Colonic mucosa (tissue), 4 donors: ENCODE measurements at regions not wholly inside any gene's neighbourhood (a gene's known extent, or its start where the extent isn't known, plus 50 kb on each side); places are given as distances from the start of the nearest gene placed in this dataset.

Experiments
- DNase-seq: peaks from one replicate; pipeline ENCODE4 v3.0.0-alpha.2; 2020
- H3K27ac ChIP-seq: fragments of 200-600 bp; one replicate; pipeline ENCODE4 v1.8.0; 2021
- H3K27me3 ChIP-seq: fragments of 200-600 bp; one replicate; pipeline ENCODE4 v1.8.0; 2021
- H3K36me3 ChIP-seq: fragments of 200-600 bp; one replicate; pipeline ENCODE4 v1.8.0; 2021
- H3K4me1 ChIP-seq: fragments of 200-600 bp; one replicate; pipeline ENCODE4 v1.8.0; 2021; ENCODE audit warnings: mild to moderate bottlenecking
- H3K4me3 ChIP-seq: fragments of 200-600 bp; one replicate; pipeline ENCODE4 v1.8.0; 2021
- H3K9ac ChIP-seq, 2 donors: one replicate each; pipeline ENCODE4 v1.7.0; 2013; ENCODE audit warnings: control low read depth in 2 of 2, low read depth in 2 of 2, low read length in 2 of 2
- H3K9me3 ChIP-seq: fragments of 200-600 bp; one replicate; pipeline ENCODE4 v1.8.0; 2021
- CTCF ChIP-seq: fragments of 200-600 bp; IDR thresholded peaks from one replicate; pipeline ENCODE4 v1.8.0; 2022; ENCODE audit warnings: antibody characterized with exemption, mild to moderate bottlenecking
- intact Hi-C: fragments of 100-400 bp; cut with DNase I; formaldehyde crosslinking; loops from one replicate; pipeline ENCODE4 v1.14.1; 2022
- donor health status: healthy.
- donor health status: DM: no; HTN: no; CAD: no.
- donor health status: DM: no; HTN: no; CAD: no.

- intact Hi-C loops = no loop called here
These were observed 166.1 kb upstream of the MTNR1B start for GRCh38 chr11:92803391-92803790.

DNA sequence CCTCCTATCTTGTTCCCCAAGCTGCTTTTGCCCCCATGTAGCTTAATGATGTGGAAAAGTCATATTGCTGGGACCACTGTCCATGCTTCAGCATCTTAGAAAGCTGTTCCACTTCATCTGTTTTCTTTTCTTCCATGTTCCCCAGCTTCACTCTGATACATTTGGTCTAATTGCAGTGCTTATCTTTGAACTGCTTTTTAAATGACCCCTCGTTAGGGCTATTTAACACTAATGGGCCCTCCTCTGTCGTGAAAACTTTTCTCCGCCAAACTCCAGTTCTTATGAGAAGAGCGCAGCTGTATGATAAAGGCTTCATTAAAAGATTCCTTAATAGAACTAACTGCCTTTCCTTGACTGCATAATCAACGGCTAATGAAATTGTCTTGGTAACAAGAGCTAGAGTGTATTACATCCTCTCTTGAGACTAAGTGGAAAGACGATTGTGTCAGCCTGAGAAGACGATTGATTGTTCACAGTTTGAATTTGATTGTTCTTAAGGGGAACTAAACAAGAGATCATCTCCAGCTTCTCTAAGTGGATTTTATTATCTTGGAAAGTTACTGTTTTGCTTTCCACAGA is 165.0 kb upstream of the MTNR1B start:
- H3K4me1 ChIP-seq = no peaks in the 10 kb centered on the region
- no peak for TF ChIP-seq CTCF
- H3K9ac ChIP-seq = no peak overlapping the region
- no peak overlapping the region for H3K27ac ChIP-seq
- no peaks in the 10 kb centered on the region for H3K36me3 ChIP-seq
- no peaks in the 10 kb centered on the region for H3K9me3 ChIP-seq
- DNase-seq = no peak
- intact Hi-C loops = no loop called here
- H3K4me3 ChIP-seq = no peak overlapping the region
- H3K27me3 ChIP-seq = no peaks in the 10 kb centered on the region

More at GRCh38 chr11:92803391-92803790, 166.1 kb upstream of the MTNR1B start:
- no peak overlapping the region for H3K27ac ChIP-seq
- H3K36me3 ChIP-seq = no peaks in the 10 kb centered on the region
- H3K4me1 ChIP-seq = no peaks in the 10 kb centered on the region
- H3K27me3 ChIP-seq = no peaks in the 10 kb centered on the region
- no peak overlapping the region for H3K4me3 ChIP-seq
- H3K9me3 ChIP-seq = no peaks in the 10 kb centered on the region
- TF ChIP-seq CTCF = no peak
- no peak overlapping the region for H3K9ac ChIP-seq
- no peak for DNase-seq

DNA sequence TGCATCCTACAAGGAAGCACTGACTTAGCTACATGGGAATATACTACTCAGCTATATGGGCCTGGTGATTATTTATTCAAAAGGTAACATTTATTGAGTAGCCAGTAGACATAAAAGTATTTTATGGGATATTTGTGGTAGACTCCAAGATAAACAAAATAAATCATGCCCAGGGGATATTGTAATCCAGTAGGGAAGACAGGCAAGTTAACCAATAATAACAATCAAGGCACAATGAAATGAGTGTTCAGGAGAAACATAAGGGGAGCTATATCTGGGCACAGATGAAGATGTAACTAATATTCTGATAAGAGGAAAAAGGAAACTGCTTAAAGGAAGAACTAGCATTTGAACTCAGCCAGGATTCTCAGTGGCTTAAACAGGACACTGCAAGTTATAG is 161.4 kb upstream of the MTNR1B start:
- Histone ChIP-seq H3K36me3 (no peaks in the 10 kb centered on the region), H3K9me3 (no peaks in the 10 kb centered on the region), H3K4me1 (no peaks in the 10 kb centered on the region), H3K9ac (no peak overlapping the region), H3K27ac (no peak overlapping the region), H3K4me3 (no peak overlapping the region), H3K27me3 (no peaks in the 10 kb centered on the region)
- intact Hi-C loops = no loop called here
- no peak for DNase-seq
- TF ChIP-seq CTCF = no peak

DNA sequence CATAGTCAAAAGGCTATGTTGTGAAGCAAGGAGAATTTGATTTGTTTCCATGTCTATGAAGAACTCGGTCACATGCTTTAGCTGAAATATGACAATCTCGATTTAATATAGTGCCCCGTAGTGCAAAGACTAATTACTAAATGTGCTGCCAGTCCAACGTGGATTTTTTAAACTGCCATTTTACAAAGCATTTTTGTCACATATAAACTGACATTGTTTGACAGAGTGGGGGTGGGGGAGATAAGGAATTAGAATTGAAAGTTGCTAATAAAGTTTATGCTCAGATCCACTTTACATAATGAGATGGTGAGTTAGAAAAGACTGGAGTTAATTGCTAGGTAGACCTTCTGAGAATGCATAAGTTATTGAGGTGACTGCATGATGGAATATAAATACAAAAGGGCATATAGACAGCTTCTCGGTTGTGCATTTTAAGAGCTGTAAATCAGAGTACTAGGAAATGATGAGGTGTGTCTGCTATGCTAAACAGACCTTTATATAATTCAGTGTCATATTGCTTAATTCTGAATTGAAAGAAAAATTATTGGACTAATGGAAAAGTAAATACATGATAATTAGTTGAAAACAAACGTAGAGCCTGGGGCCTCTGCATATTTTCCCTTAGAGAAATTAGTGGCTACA is 158.9 kb upstream of the MTNR1B start:
- Histone ChIP-seq H3K4me1 (no peaks in the 10 kb centered on the region), H3K4me3 (no peak overlapping the region), H3K36me3 (no peaks in the 10 kb centered on the region), H3K9ac (no peak overlapping the region), H3K9me3 (no peaks in the 10 kb centered on the region), H3K27ac (no peak overlapping the region), H3K27me3 (no peaks in the 10 kb centered on the region)
- no peak for DNase-seq
- no peak for TF ChIP-seq CTCF
- intact Hi-C loops = no loop called here

GRCh38 chr11:92811341-92811740 is 158.1 kb upstream of the MTNR1B start:
- Histone ChIP-seq H3K4me1 (no peaks in the 10 kb centered on the region), H3K36me3 (no peaks in the 10 kb centered on the region), H3K27ac (no peak overlapping the region), H3K9me3 (no peaks in the 10 kb centered on the region), H3K4me3 (no peak overlapping the region), H3K9ac (no peak overlapping the region), H3K27me3 (no peaks in the 10 kb centered on the region)
- no peak for TF ChIP-seq CTCF
- intact Hi-C loops = no loop called here
- DNase-seq = no peak
